ENCODE measurements at regions not wholly inside any gene's neighbourhood (a gene's known extent, or its start where the extent isn't known, plus 50 kb on each side); places are given as distances from the start of the nearest gene placed in this dataset.

DNA sequence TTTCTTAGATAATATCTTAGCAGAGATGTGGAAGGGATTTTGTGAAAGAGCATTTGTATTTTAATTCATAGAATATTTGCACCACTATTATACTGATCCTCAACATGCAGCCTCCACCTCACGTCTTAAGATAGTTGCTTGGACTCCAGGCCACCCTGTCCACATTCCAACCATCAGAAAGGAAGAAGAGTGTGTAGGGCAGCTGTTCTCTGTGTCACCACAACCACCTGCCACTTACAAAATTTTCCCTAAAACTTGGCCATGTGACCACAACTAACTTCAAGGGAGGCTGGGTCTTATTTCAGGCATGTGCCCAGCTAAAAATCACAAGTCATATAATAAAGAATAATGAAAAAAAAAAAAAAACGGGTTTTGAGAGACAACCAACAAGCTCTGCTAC, 528.1 kb downstream of the RAB28 start:
- TF ChIP-seq TAF1 (IDR thresholded peaks at IDR 0.05; ENCODE audit: borderline replicate concordance, low read depth, low read length) = no peak
- no peak for TF ChIP-seq CTCF (IDR thresholded peaks at IDR 0.05)
- TF ChIP-seq IRF3 (IDR thresholded peaks at IDR 0.05; ENCODE audit: low read depth, low read length) = no peak
- TF ChIP-seq JUND (IDR thresholded peaks at IDR 0.05) = no peak
- TF ChIP-seq POLR2AphosphoS5 (IDR thresholded peaks at IDR 0.05; ENCODE audit: low read depth, low read length) = no peak
- no peak for TF ChIP-seq RAD21 (IDR thresholded peaks at IDR 0.05; ENCODE audit: low read length)
- TF ChIP-seq MXI1 (IDR thresholded peaks at IDR 0.05; ENCODE audit: low read depth, low read length) = no peak
- TF ChIP-seq TEAD4 (IDR thresholded peaks at IDR 0.05; ENCODE audit: borderline replicate concordance, insufficient read depth) = no peak
- TF ChIP-seq GABPA (IDR thresholded peaks at IDR 0.05; ENCODE audit: low read depth) = no peak
- TF ChIP-seq SMC3 (IDR thresholded peaks at IDR 0.05; ENCODE audit: low read depth, low read length) = no peak
- TF ChIP-seq, protein P1, sequence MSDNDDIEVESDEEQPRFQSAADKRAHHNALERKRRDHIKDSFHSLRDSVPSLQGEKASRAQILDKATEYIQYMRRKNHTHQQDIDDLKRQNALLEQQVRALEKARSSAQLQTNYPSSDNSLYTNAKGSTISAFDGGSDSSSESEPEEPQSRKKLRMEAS (IDR thresholded peaks at IDR 0.05; ENCODE audit: low read depth) = no peak
